ENCODE measurements at regions not wholly inside any gene's neighbourhood (a gene's known extent, or its start where the extent isn't known, plus 50 kb on each side); places are given as distances from the start of the nearest gene placed in this dataset.
A peak's percentile ranks its signal among the peaks of the same experiment; 100 is the strongest.

DNA sequence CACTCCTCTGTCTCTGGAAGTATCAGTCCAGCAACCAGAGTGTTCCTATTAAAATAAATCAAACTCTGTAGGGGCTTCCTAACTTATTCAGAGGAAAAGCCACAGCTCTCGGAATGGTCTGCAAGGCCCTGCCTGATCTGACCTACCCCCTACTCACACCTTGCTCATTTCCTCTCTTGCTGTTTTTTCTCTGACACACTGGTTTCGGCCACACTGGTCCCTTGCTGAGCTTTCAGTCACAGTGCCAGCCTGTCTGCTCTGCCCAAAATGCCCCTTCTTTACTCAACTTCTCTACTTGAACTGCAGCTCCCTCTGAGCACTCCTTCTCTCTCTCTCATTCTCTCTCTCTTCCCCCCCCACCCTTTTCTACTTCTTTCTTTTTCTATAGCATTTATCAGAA lies 430.2 kb downstream of the UTRN start:
- H4K20me1 ChIP-seq (ENCODE audit: insufficient read depth, low read length): no peaks in the 10 kb centered on the region
- no peaks in the 10 kb centered on the region for H3K9me3 ChIP-seq (ENCODE audit: low read length)
- H3K4me3 ChIP-seq (ENCODE audit: low read depth, low read length, poor library complexity, severe bottlenecking): no peak overlapping the region
- H3K4me2 ChIP-seq (ENCODE audit: low read length): peak overlapping the region; percentile 40
- H3K27me3 ChIP-seq (ENCODE audit: insufficient read depth, low read length): no peaks in the 10 kb centered on the region
- no peaks in the 10 kb centered on the region for H3F3A ChIP-seq (ENCODE audit: insufficient read depth, low read length)
- TF ChIP-seq EZH2 (IDR thresholded peaks at IDR 0.05; ENCODE audit: borderline replicate concordance, low read length): no peak
- TF ChIP-seq, protein P1, sequence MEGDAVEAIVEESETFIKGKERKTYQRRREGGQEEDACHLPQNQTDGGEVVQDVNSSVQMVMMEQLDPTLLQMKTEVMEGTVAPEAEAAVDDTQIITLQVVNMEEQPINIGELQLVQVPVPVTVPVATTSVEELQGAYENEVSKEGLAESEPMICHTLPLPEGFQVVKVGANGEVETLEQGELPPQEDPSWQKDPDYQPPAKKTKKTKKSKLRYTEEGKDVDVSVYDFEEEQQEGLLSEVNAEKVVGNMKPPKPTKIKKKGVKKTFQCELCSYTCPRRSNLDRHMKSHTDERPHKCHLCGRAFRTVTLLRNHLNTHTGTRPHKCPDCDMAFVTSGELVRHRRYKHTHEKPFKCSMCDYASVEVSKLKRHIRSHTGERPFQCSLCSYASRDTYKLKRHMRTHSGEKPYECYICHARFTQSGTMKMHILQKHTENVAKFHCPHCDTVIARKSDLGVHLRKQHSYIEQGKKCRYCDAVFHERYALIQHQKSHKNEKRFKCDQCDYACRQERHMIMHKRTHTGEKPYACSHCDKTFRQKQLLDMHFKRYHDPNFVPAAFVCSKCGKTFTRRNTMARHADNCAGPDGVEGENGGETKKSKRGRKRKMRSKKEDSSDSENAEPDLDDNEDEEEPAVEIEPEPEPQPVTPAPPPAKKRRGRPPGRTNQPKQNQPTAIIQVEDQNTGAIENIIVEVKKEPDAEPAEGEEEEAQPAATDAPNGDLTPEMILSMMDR (IDR thresholded peaks at IDR 0.05; ENCODE audit: low read length): no peak
- peaks cover 40% of the 10 kb centered on the region for H3K4me1 ChIP-seq (ENCODE audit: insufficient read depth, low read length, severe bottlenecking)
- peak overlapping the region; percentile 19; the same call in 1 of the 2 replicates for H3K9ac ChIP-seq (ENCODE audit: low read length)
- H3K9me2 ChIP-seq (ENCODE audit: low read depth, low read length): no peaks in the 10 kb centered on the region
- H2AFZ ChIP-seq (ENCODE audit: low read length): no peak overlapping the region
- H3K27ac ChIP-seq (ENCODE audit: low read depth, low read length, poor library complexity, severe bottlenecking): peak overlapping the region; percentile 73
- H3K79me2 ChIP-seq (ENCODE audit: insufficient read depth, low read length): no peaks in the 10 kb centered on the region
- no peaks in the 10 kb centered on the region for H3K36me3 ChIP-seq (ENCODE audit: insufficient read depth, low read length)

DNA sequence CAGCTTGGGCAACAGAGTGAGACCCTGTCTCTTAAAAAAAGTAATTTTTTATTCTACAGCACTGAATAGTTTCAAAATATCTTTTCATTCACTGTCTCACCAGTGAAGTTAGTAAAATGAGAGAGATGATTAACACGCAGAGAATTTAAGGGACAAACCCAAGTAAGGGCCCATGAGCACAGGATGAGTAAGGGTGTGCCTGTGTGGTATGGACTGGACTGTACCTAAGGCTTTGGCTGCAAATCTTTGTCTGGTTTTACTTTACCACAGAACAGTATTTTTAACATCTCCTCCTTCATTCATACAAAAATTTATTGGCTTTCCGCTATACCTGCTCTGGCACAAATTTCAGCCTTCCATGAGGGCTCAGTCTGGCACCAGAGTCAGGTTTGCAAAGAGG lies 433.3 kb downstream of the UTRN start:
- H3K36me3 ChIP-seq (ENCODE audit: insufficient read depth, low read length): no peaks in the 10 kb centered on the region

DNA sequence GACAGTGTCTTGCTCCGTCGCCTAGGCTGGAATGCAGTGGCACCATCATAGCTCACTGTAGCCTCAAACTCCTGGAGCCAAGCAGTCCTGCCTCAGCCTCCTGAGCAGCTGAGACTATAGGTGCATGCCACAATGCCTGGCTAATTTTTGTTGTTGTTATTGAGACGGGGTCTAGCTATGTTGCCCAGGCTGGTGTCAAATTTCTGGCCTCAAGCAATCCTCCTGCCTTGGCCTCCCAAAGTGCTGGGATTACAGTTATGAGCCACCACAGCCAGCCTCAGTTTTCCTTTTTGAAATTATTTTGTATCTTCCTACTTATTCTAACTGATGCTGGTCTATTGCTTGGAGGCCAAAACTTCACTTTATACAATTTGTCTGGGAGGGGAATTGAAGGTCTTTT lies 436.1 kb downstream of the UTRN start:
- TF ChIP-seq, protein P1 (IDR thresholded peaks at IDR 0.05; ENCODE audit: low read length): no peak
- no peak for TF ChIP-seq EZH2 (IDR thresholded peaks at IDR 0.05; ENCODE audit: borderline replicate concordance, low read length)
- Histone ChIP-seq H3K9me3 (ENCODE audit: low read length) (no peaks in the 10 kb centered on the region), H2AFZ (ENCODE audit: low read length) (no peak overlapping the region), H4K20me1 (ENCODE audit: insufficient read depth, low read length) (no peaks in the 10 kb centered on the region), H3K9ac (ENCODE audit: low read length) (no peak overlapping the region), H3K27me3 (ENCODE audit: insufficient read depth, low read length) (no peaks in the 10 kb centered on the region), H3K4me2 (ENCODE audit: low read length) (no peak overlapping the region), H3K36me3 (ENCODE audit: insufficient read depth, low read length) (no peaks in the 10 kb centered on the region), H3K4me3 (ENCODE audit: low read depth, low read length, poor library complexity, severe bottlenecking) (no peak overlapping the region), H3K79me2 (ENCODE audit: insufficient read depth, low read length) (no peaks in the 10 kb centered on the region), H3K4me1 (ENCODE audit: insufficient read depth, low read length, severe bottlenecking) (peaks cover 11% of the 10 kb centered on the region), H3K9me2 (ENCODE audit: low read depth, low read length) (no peaks in the 10 kb centered on the region), H3F3A (ENCODE audit: insufficient read depth, low read length) (no peaks in the 10 kb centered on the region), H3K27ac (ENCODE audit: low read depth, low read length, poor library complexity, severe bottlenecking) (no peak overlapping the region)

More for the DNA sequence above, 433.3 kb downstream of the UTRN start:
- no peak overlapping the region for H3K4me2 ChIP-seq (ENCODE audit: low read length)
- no peaks in the 10 kb centered on the region for H3K79me2 ChIP-seq (ENCODE audit: insufficient read depth, low read length)
- no peaks in the 10 kb centered on the region for H3K9me2 ChIP-seq (ENCODE audit: low read depth, low read length)
- no peak overlapping the region for H3K27ac ChIP-seq (ENCODE audit: low read depth, low read length, poor library complexity, severe bottlenecking)
- H3K9ac ChIP-seq (ENCODE audit: low read length): no peak overlapping the region
- H3F3A ChIP-seq (ENCODE audit: insufficient read depth, low read length): no peaks in the 10 kb centered on the region
- no peaks in the 10 kb centered on the region for H3K9me3 ChIP-seq (ENCODE audit: low read length)
- no peak overlapping the region for H2AFZ ChIP-seq (ENCODE audit: low read length)
- no peaks in the 10 kb centered on the region for H3K27me3 ChIP-seq (ENCODE audit: insufficient read depth, low read length)
- H3K4me1 ChIP-seq (ENCODE audit: insufficient read depth, low read length, severe bottlenecking): peaks cover 25% of the 10 kb centered on the region
- TF ChIP-seq EZH2 (IDR thresholded peaks at IDR 0.05; ENCODE audit: borderline replicate concordance, low read length): no peak
- TF ChIP-seq, protein P1 (IDR thresholded peaks at IDR 0.05; ENCODE audit: low read length): no peak
- no peaks in the 10 kb centered on the region for H4K20me1 ChIP-seq (ENCODE audit: insufficient read depth, low read length)
- no peak overlapping the region for H3K4me3 ChIP-seq (ENCODE audit: low read depth, low read length, poor library complexity, severe bottlenecking)

All from OCI-LY1 (cell line).